ENCODE measurements at regions not wholly inside any gene's neighbourhood (a gene's known extent, or its start where the extent isn't known, plus 50 kb on each side); places are given as distances from the start of the nearest gene placed in this dataset.

DNA sequence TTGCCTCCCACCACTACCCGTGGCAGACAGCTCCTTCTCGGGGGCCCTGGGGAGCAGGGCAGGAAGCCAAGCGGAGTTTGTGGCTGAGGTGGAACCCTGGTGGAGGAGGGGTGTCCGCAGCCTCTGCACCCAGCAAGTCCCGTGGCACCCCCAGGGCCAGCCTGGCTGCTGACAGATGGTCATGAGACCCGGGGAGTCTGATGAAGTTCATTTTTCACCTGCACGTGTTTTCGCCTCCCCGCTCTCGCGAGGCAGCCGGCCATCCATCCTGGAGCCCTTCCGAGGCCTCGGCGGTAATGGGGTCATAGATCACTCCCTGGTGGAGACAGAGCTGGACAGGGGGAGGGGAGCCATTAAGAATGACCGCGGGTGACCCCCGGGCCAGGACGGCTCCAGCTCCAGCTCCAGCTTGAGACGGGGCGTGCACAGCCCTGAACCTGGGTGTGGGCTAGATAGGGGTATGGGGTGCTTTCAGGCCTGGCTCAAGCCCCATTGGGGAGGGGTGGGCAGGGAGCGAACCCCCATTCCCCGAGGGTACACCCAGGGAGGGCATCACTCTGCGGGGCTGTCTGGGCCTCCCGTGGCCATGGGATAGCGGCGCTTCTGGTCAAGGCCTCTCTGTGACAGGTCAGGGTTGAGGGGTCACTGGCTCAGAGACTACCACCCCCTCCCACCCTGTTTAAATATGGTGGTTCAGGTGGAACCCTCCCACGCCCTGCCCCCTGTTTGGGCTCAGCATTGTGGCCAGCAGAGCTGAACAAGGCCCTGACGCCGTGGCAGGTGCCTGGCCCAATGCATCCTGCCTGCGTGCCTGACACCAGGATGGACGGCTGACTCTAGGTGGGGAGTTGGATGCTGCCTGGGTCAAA is 227.4 kb upstream of the GSE1 start:
- 70 to 72% methylated on average over 21 to 32 of the region's 32 CpGs for WGBS, 2 donors
- H3K36me3 ChIP-seq: no peaks in the 10 kb centered on the region
- no peaks in the 10 kb centered on the region for H3K9me3 ChIP-seq

GRCh38 chr16:85386467-85387170 is 226.5 kb upstream of the GSE1 start:
- Histone ChIP-seq H3K9me3 (no peaks in the 10 kb centered on the region), H3K36me3 (no peaks in the 10 kb centered on the region), H3K27ac (no peak overlapping the region), H3K27me3 (no peaks in the 10 kb centered on the region), H3K4me3 (no peak overlapping the region), H3K4me1 (peaks cover 0 to 53% (median 23%) of the 10 kb centered on the region in 4 donors)
- TF ChIP-seq, protein P1, sequence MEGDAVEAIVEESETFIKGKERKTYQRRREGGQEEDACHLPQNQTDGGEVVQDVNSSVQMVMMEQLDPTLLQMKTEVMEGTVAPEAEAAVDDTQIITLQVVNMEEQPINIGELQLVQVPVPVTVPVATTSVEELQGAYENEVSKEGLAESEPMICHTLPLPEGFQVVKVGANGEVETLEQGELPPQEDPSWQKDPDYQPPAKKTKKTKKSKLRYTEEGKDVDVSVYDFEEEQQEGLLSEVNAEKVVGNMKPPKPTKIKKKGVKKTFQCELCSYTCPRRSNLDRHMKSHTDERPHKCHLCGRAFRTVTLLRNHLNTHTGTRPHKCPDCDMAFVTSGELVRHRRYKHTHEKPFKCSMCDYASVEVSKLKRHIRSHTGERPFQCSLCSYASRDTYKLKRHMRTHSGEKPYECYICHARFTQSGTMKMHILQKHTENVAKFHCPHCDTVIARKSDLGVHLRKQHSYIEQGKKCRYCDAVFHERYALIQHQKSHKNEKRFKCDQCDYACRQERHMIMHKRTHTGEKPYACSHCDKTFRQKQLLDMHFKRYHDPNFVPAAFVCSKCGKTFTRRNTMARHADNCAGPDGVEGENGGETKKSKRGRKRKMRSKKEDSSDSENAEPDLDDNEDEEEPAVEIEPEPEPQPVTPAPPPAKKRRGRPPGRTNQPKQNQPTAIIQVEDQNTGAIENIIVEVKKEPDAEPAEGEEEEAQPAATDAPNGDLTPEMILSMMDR (IDR thresholded peaks at IDR 0.05): no peak
- TF ChIP-seq EP300 (IDR thresholded peaks at IDR 0.05) (no peak), POLR2A (IDR thresholded peaks at IDR 0.05) (no peak)
- 89 to 96% methylated on average over 11 to 13 of the region's 13 CpGs for WGBS, 2 donors
- DNase-seq (ENCODE audit: low spot score in 2 of 2): peak in 1 of 2 donors; percentile 6

More for the DNA sequence above, 227.4 kb upstream of the GSE1 start:
- peaks cover 0 to 52% (median 21%) of the 10 kb centered on the region in 4 donors for H3K4me1 ChIP-seq
- H3K27me3 ChIP-seq: no peaks in the 10 kb centered on the region
- TF ChIP-seq EP300 (IDR thresholded peaks at IDR 0.05) (no peak), POLR2A (IDR thresholded peaks at IDR 0.05) (no peak)
- TF ChIP-seq, protein P1 (IDR thresholded peaks at IDR 0.05): no peak
- H3K27ac ChIP-seq: no peak overlapping the region
- DNase-seq (ENCODE audit: low spot score in 2 of 2): no peak
- H3K4me3 ChIP-seq: no peak overlapping the region

DNA sequence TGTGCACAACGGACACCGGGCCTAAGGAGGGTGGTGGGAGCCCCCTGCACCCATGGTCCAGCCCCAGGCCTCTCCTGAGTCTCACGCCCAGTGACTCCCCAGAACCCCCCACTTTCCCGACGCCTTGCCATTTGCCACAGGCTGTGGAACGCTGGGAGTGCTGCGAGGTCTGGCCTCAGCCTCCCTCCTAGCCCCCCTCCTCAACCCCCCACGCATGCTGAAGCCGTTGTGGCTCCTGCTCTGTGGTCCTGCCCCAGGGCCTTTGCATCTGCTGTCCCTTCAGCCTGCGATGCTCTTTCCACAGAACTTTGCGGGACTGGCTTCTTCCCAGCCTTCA is 226.0 kb upstream of the GSE1 start:
- no peaks in the 10 kb centered on the region for H3K27me3 ChIP-seq
- H3K4me1 ChIP-seq: peaks cover 0 to 48% (median 22%) of the 10 kb centered on the region in 4 donors
- H3K27ac ChIP-seq: no peak overlapping the region
- TF ChIP-seq, protein P1 (IDR thresholded peaks at IDR 0.05): no peak
- TF ChIP-seq EP300 (IDR thresholded peaks at IDR 0.05): no peak
- no peak for TF ChIP-seq POLR2A (IDR thresholded peaks at IDR 0.05)
- H3K9me3 ChIP-seq: no peaks in the 10 kb centered on the region
- H3K36me3 ChIP-seq: no peaks in the 10 kb centered on the region
- peak in 1 of 2 donors; percentile 9 for DNase-seq (ENCODE audit: low spot score in 2 of 2)
- 93 to 96% methylated on average over 11 of the region's 11 CpGs for WGBS, 2 donors
- H3K4me3 ChIP-seq: no peak overlapping the region

GRCh38 chr16:85387731-85388295 is 225.3 kb upstream of the GSE1 start:
- H3K4me3 ChIP-seq: no peak overlapping the region
- H3K4me1 ChIP-seq: peaks cover 0 to 43% (median 22%) of the 10 kb centered on the region in 4 donors
- TF ChIP-seq EP300 (IDR thresholded peaks at IDR 0.05) (no peak), POLR2A (IDR thresholded peaks at IDR 0.05) (no peak)
- TF ChIP-seq, protein P1 (IDR thresholded peaks at IDR 0.05): no peak
- no peaks in the 10 kb centered on the region for H3K36me3 ChIP-seq
- no peak overlapping the region for H3K27ac ChIP-seq
- DNase-seq (ENCODE audit: low spot score in 2 of 2): peak in 1 of 2 donors; percentile 6
- no peaks in the 10 kb centered on the region for H3K9me3 ChIP-seq
- WGBS, 2 donors: 91 to 96% methylated on average over 2 of the region's 2 CpGs
- H3K27me3 ChIP-seq: no peaks in the 10 kb centered on the region
